Neural progenitor cell (in vitro differentiated cells): ENCODE measurements at regions not wholly inside any gene's neighbourhood (a gene's known extent, or its start where the extent isn't known, plus 50 kb on each side); places are given as distances from the start of the nearest gene placed in this dataset.

ENCODE experiments used
- DNase-seq: peaks from one replicate; pipeline ENCODE4 v3.0.0-alpha.2; 2016; ENCODE audit warnings: low spot score
- H2AFZ ChIP-seq: fragments of 200-600 bp; sonication (generic); replicated peaks from 2 replicates; pipeline ENCODE4 v1.6.1; 2016; ENCODE audit warnings: antibody characterized with exemption
- H3F3A ChIP-seq: fragments of 200-600 bp; sonication (generic); 2 replicates; pipeline ENCODE4 v1.6.1; 2016; ENCODE audit warnings: antibody characterized with exemption, low read depth
- H3K27ac ChIP-seq: fragments of 200-600 bp; sonication (generic); 2 replicates; pipeline ENCODE4 v1.5.1; 2016; ENCODE audit warnings: mild to moderate bottlenecking
- H3K27me3 ChIP-seq: fragments of 200-600 bp; sonication (generic); 2 replicates; pipeline ENCODE4 v1.6.1; 2016; ENCODE audit warnings: mild to moderate bottlenecking, moderate library complexity
- H3K36me3 ChIP-seq: fragments of 200-600 bp; sonication (generic); 2 replicates; pipeline ENCODE4 v1.5.1; 2016
- H3K4me1 ChIP-seq: fragments of 200-600 bp; sonication (generic); 2 replicates; pipeline ENCODE4 v1.6.1; 2016; ENCODE audit warnings: mixed run types
- H3K4me2 ChIP-seq: fragments of 200-600 bp; sonication (generic); 2 replicates; pipeline ENCODE4 v1.6.1; 2016
- H3K4me3 ChIP-seq: fragments of 200-600 bp; sonication (generic); 2 replicates; pipeline ENCODE4 v1.5.1; 2016
- H3K79me2 ChIP-seq: fragments of 200-600 bp; sonication (generic); 2 replicates; pipeline ENCODE4 v1.6.1; 2016; ENCODE audit warnings: low read depth
- H3K9ac ChIP-seq: fragments of 200-600 bp; sonication (generic); 2 replicates; pipeline ENCODE4 v1.6.1; 2016
- H3K9me3 ChIP-seq: fragments of 200-600 bp; sonication (generic); 2 replicates; pipeline ENCODE4 v1.5.1; 2016; ENCODE audit warnings: low read depth
- H4K20me1 ChIP-seq: fragments of 200-600 bp; sonication (generic); 2 replicates; pipeline ENCODE4 v1.6.1; 2016; ENCODE audit warnings: low read depth
- H3K27ac Mint-ChIP-seq: 3 replicates; pipeline ENCODE4 v1.8.0; 2021; ENCODE audit warnings: mixed read lengths
- H3K27me3 Mint-ChIP-seq: 2 replicates; pipeline ENCODE4 v1.8.0; 2022; ENCODE audit warnings: low read depth, mild to moderate bottlenecking, inconsistent platforms, moderate library complexity, mixed read lengths; ENCODE audit not compliant: insufficient read depth
- H3K36me3 Mint-ChIP-seq: 3 replicates; pipeline ENCODE4 v1.8.0; 2021; ENCODE audit warnings: mixed read lengths
- H3K4me1 Mint-ChIP-seq: 3 replicates; pipeline ENCODE4 v1.8.0; 2021; ENCODE audit warnings: mixed read lengths
- H3K4me3 Mint-ChIP-seq: 3 replicates; pipeline ENCODE4 v1.8.0; 2021; ENCODE audit warnings: mild to moderate bottlenecking, moderate library complexity, mixed read lengths
- H3K9me3 Mint-ChIP-seq: 3 replicates; pipeline ENCODE4 v1.8.0; 2020; ENCODE audit warnings: mixed read lengths
- CTCF ChIP-seq: fragments of 200-600 bp; sonication (generic); IDR thresholded peaks from 2 replicates; pipeline ENCODE4 v1.5.1; 2017; ENCODE audit warnings: antibody characterized with exemption, mild to moderate bottlenecking
- EZH2 ChIP-seq: fragments of 200-600 bp; sonication (generic); IDR thresholded peaks from 2 replicates; pipeline ENCODE4 v1.6.1; 2017; ENCODE audit warnings: antibody characterized with exemption, mild to moderate bottlenecking, moderate library complexity
- EZH2phosphoT487 ChIP-seq: fragments of 200-600 bp; sonication (generic); IDR thresholded peaks from 2 replicates; pipeline ENCODE4 v1.6.1; 2017; ENCODE audit warnings: antibody characterized with exemption

- no peak overlapping the region for H3K4me3 ChIP-seq
- no peaks in the 10 kb centered on the region for H3K4me1 Mint-ChIP-seq
- H3K36me3 Mint-ChIP-seq, result no peaks in the 10 kb centered on the region
- H3K27me3 Mint-ChIP-seq, result peaks cover 4% of the 10 kb centered on the region
- H3K4me2 ChIP-seq, result no peak overlapping the region
- H3K27ac ChIP-seq, result no peak overlapping the region
- H3K4me3 Mint-ChIP-seq, result no peak overlapping the region
- no peaks in the 10 kb centered on the region for H4K20me1 ChIP-seq
- no peaks in the 10 kb centered on the region for H3K27me3 ChIP-seq
- H2AFZ ChIP-seq, result no peak overlapping the region
- peaks cover 26% of the 10 kb centered on the region for H3K4me1 ChIP-seq
- no peaks in the 10 kb centered on the region for H3K9me3 ChIP-seq
- no peak for TF ChIP-seq EZH2phosphoT487
- no peak for TF ChIP-seq EZH2
- no peak for TF ChIP-seq CTCF
- H3K79me2 ChIP-seq, result no peaks in the 10 kb centered on the region
- no peak for DNase-seq
- no peak overlapping the region for H3K9ac ChIP-seq
- H3K9me3 Mint-ChIP-seq, result no peaks in the 10 kb centered on the region
- no peak overlapping the region for H3K27ac Mint-ChIP-seq
- H3F3A ChIP-seq, result no peaks in the 10 kb centered on the region
- H3K36me3 ChIP-seq, result no peaks in the 10 kb centered on the region
Measured at GRCh38 chr18:7511106-7511505, 56.0 kb upstream of the PTPRM start.

GRCh38 chr18:7512348-7512747 lies 54.8 kb upstream of the PTPRM start:
- H3K4me1 Mint-ChIP-seq, result no peaks in the 10 kb centered on the region
- Histone ChIP-seq H3K27me3 (no peaks in the 10 kb centered on the region), H2AFZ (no peak overlapping the region), H3K36me3 (no peaks in the 10 kb centered on the region), H3K9me3 (no peaks in the 10 kb centered on the region), H3K79me2 (no peaks in the 10 kb centered on the region), H3K27ac (no peak overlapping the region), H3F3A (no peaks in the 10 kb centered on the region), H3K9ac (no peak overlapping the region), H3K4me1 (peaks cover 29% of the 10 kb centered on the region), H3K4me2 (no peak overlapping the region), H4K20me1 (no peaks in the 10 kb centered on the region), H3K4me3 (no peak overlapping the region)
- TF ChIP-seq EZH2 (no peak), EZH2phosphoT487 (no peak), CTCF (no peak)
- H3K27ac Mint-ChIP-seq, result no peak overlapping the region
- no peaks in the 10 kb centered on the region for H3K36me3 Mint-ChIP-seq
- no peaks in the 10 kb centered on the region for H3K9me3 Mint-ChIP-seq
- DNase-seq, result no peak
- no peak overlapping the region for H3K4me3 Mint-ChIP-seq
- peaks cover 4% of the 10 kb centered on the region for H3K27me3 Mint-ChIP-seq

GRCh38 chr18:7512990-7513389 lies 54.1 kb upstream of the PTPRM start:
- H3K4me2 ChIP-seq, result no peak overlapping the region
- no peak overlapping the region for H3K27ac ChIP-seq
- no peak overlapping the region for H2AFZ ChIP-seq
- no peak overlapping the region for H3K9ac ChIP-seq
- H3K27me3 Mint-ChIP-seq, result peaks cover 4% of the 10 kb centered on the region
- no peaks in the 10 kb centered on the region for H4K20me1 ChIP-seq
- H3K4me1 Mint-ChIP-seq, result no peaks in the 10 kb centered on the region
- no peaks in the 10 kb centered on the region for H3F3A ChIP-seq
- H3K4me3 Mint-ChIP-seq, result no peak overlapping the region
- H3K4me1 ChIP-seq, result peaks cover 29% of the 10 kb centered on the region
- H3K9me3 ChIP-seq, result no peaks in the 10 kb centered on the region
- no peak for DNase-seq
- H3K27ac Mint-ChIP-seq, result no peak overlapping the region
- H3K79me2 ChIP-seq, result no peaks in the 10 kb centered on the region
- no peaks in the 10 kb centered on the region for H3K27me3 ChIP-seq
- H3K36me3 Mint-ChIP-seq, result no peaks in the 10 kb centered on the region
- no peaks in the 10 kb centered on the region for H3K36me3 ChIP-seq
- TF ChIP-seq EZH2 (no peak), EZH2phosphoT487 (no peak), CTCF (no peak)
- H3K9me3 Mint-ChIP-seq, result no peaks in the 10 kb centered on the region
- H3K4me3 ChIP-seq, result no peak overlapping the region
